ENCODE measurements at regions not wholly inside any gene's neighbourhood (a gene's known extent, or its start where the extent isn't known, plus 50 kb on each side); places are given as distances from the start of the nearest gene placed in this dataset.

- 22% methylated on average over 10 of the region's 10 CpGs for WGBS
- Histone ChIP-seq H3K27ac (ENCODE audit: low read depth in 1 of 2, low read length in 2 of 2) (no peak overlapping the region), H3K27me3 (ENCODE audit: control insufficient read depth in 4 of 4, insufficient read depth in 4 of 4, low read length in 3 of 4) (peaks cover 0 to 2% (median 0%) of the 10 kb centered on the region in 4 donors), H3K4me1 (ENCODE audit: control insufficient read depth in 4 of 4, insufficient read depth in 4 of 4, low read length in 3 of 4) (no peaks in the 10 kb centered on the region), H3K9ac (ENCODE audit: low read depth in 1 of 2, low read length in 2 of 2) (no peak overlapping the region), H3K36me3 (ENCODE audit: control insufficient read depth in 4 of 4, insufficient read depth in 3 of 4, low read depth in 1 of 4, low read length in 3 of 4) (no peaks in the 10 kb centered on the region), H3K4me3 (ENCODE audit: low read depth in 1 of 3, low read length in 3 of 3) (no peak overlapping the region), H3K9me3 (ENCODE audit: control insufficient read depth in 4 of 4, low read length in 3 of 4) (no peaks in the 10 kb centered on the region)
- TF ChIP-seq RAD21 (IDR thresholded peaks at IDR 0.05) (peak in 1 of 2 donors; percentile 26), FOXA2 (IDR thresholded peaks at IDR 0.05) (no peak)
- TF ChIP-seq, protein P1, sequence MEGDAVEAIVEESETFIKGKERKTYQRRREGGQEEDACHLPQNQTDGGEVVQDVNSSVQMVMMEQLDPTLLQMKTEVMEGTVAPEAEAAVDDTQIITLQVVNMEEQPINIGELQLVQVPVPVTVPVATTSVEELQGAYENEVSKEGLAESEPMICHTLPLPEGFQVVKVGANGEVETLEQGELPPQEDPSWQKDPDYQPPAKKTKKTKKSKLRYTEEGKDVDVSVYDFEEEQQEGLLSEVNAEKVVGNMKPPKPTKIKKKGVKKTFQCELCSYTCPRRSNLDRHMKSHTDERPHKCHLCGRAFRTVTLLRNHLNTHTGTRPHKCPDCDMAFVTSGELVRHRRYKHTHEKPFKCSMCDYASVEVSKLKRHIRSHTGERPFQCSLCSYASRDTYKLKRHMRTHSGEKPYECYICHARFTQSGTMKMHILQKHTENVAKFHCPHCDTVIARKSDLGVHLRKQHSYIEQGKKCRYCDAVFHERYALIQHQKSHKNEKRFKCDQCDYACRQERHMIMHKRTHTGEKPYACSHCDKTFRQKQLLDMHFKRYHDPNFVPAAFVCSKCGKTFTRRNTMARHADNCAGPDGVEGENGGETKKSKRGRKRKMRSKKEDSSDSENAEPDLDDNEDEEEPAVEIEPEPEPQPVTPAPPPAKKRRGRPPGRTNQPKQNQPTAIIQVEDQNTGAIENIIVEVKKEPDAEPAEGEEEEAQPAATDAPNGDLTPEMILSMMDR (IDR thresholded peaks at IDR 0.05; ENCODE audit: low read depth, low read length, missing input control) = peak; percentile 24
- no peak for DNase-seq (ENCODE audit: low spot score)
Measured at GRCh38 chr16:49000594-49000993, 281.0 kb downstream of the CBLN1 start.

DNA sequence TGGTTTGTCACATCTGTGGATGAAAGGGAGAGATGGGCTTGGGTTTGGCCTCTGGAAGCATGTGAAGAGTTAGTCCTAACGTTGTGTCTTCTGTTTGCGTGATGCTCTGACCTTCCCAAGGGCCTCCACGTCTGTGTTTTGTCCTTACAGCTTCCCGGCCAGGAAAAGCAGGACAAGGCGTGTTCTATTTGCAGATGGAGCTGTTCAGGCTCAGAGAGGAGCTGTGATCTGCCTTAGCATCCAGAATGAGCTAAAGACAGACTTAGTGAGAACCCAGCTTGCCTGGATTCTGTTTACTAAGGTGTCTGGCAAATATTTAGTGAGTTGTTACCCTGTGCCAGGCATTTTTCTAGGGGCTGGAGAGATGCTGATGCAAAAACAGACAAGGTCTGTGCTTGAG lies 282.1 kb downstream of the CBLN1 start:
- no peak overlapping the region for H3K9ac ChIP-seq (ENCODE audit: low read depth in 1 of 2, low read length in 2 of 2)
- no peak overlapping the region for H3K27ac ChIP-seq (ENCODE audit: low read depth in 1 of 2, low read length in 2 of 2)
- no peak for DNase-seq (ENCODE audit: low spot score)
- no peaks in the 10 kb centered on the region for H3K36me3 ChIP-seq (ENCODE audit: control insufficient read depth in 4 of 4, insufficient read depth in 3 of 4, low read depth in 1 of 4, low read length in 3 of 4)
- H3K4me3 ChIP-seq (ENCODE audit: low read depth in 1 of 3, low read length in 3 of 3) = no peak overlapping the region
- H3K27me3 ChIP-seq (ENCODE audit: control insufficient read depth in 4 of 4, insufficient read depth in 4 of 4, low read length in 3 of 4) = peaks cover 0 to 3% (median under 1%) of the 10 kb centered on the region in 4 donors
- H3K4me1 ChIP-seq (ENCODE audit: control insufficient read depth in 4 of 4, insufficient read depth in 4 of 4, low read length in 3 of 4) = no peaks in the 10 kb centered on the region
- no peaks in the 10 kb centered on the region for H3K9me3 ChIP-seq (ENCODE audit: control insufficient read depth in 4 of 4, low read length in 3 of 4)
- TF ChIP-seq YY1 (IDR thresholded peaks at IDR 0.05) = no peak
- TF ChIP-seq ZBTB33 (IDR thresholded peaks at IDR 0.05) = no peak
- TF ChIP-seq REST (IDR thresholded peaks at IDR 0.05) = no peak
- no peak for TF ChIP-seq SP1 (IDR thresholded peaks at IDR 0.05)
- no peak for TF ChIP-seq EGR1 (IDR thresholded peaks at IDR 0.05; ENCODE audit: low read depth in 2 of 2)
- no peak for TF ChIP-seq TAF1 (conservative IDR thresholded peaks at IDR 0.05)
- no peak for TF ChIP-seq RAD21 (IDR thresholded peaks at IDR 0.05)
- no peak for TF ChIP-seq MAX (IDR thresholded peaks at IDR 0.05)
- WGBS = 25% methylated on average over 5 of the region's 5 CpGs

DNA sequence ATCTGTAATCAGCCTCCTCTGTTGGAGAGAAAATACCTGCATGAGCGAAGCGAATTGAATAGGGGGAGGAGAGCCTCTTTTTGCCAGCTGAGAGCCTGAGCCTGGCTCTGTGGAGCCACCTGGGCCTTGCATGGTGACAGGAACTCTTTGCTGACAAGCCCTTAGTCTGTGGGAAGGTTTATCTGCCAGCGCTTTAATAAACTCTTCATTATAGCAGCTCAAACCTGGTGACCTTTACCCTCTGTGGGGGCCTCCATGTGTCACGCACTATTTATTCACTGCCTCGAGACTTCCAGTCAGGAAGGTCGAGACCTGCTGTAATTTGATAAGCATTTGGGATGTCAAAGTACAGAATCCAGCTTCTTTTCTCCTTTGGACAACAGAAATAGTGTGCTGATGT lies 282.6 kb downstream of the CBLN1 start:
- 42% methylated on average over 6 of the region's 6 CpGs for WGBS
- TF ChIP-seq ZBTB33 (IDR thresholded peaks at IDR 0.05) (no peak), MAX (IDR thresholded peaks at IDR 0.05) (no peak), ATF3 (IDR thresholded peaks at IDR 0.05) (no peak)
- Histone ChIP-seq H3K36me3 (ENCODE audit: control insufficient read depth in 4 of 4, insufficient read depth in 3 of 4, low read depth in 1 of 4, low read length in 3 of 4) (no peaks in the 10 kb centered on the region), H3K4me3 (ENCODE audit: low read depth in 1 of 3, low read length in 3 of 3) (no peak overlapping the region), H3K9ac (ENCODE audit: low read depth in 1 of 2, low read length in 2 of 2) (no peak overlapping the region), H3K27ac (ENCODE audit: low read depth in 1 of 2, low read length in 2 of 2) (no peak overlapping the region), H3K4me1 (ENCODE audit: control insufficient read depth in 4 of 4, insufficient read depth in 4 of 4, low read length in 3 of 4) (no peaks in the 10 kb centered on the region), H3K27me3 (ENCODE audit: control insufficient read depth in 4 of 4, insufficient read depth in 4 of 4, low read length in 3 of 4) (peaks cover 0 to 3% (median under 1%) of the 10 kb centered on the region in 4 donors), H3K9me3 (ENCODE audit: control insufficient read depth in 4 of 4, low read length in 3 of 4) (no peaks in the 10 kb centered on the region)
- no peak for DNase-seq (ENCODE audit: low spot score)
